GM23248 (cell line): ENCODE measurements at regions not wholly inside any gene's neighbourhood (a gene's known extent, or its start where the extent isn't known, plus 50 kb on each side); places are given as distances from the start of the nearest gene placed in this dataset.

ENCODE experiments used
- EZH2 ChIP-seq: fragments of 200-600 bp; sonication (generic); IDR thresholded peaks from 2 replicates; pipeline ENCODE4 v1.6.1; 2018; ENCODE audit warnings: antibody characterized with exemption, mild to moderate bottlenecking; ENCODE audit not compliant: insufficient read depth, poor library complexity, severe bottlenecking
- EZH2phosphoT487 ChIP-seq: fragments of 200-600 bp; sonication (generic); IDR thresholded peaks from 2 replicates; pipeline ENCODE4 v1.6.1; 2018; ENCODE audit warnings: antibody characterized with exemption, moderate library complexity, mild to moderate bottlenecking, low read depth; ENCODE audit not compliant: insufficient read depth

DNA sequence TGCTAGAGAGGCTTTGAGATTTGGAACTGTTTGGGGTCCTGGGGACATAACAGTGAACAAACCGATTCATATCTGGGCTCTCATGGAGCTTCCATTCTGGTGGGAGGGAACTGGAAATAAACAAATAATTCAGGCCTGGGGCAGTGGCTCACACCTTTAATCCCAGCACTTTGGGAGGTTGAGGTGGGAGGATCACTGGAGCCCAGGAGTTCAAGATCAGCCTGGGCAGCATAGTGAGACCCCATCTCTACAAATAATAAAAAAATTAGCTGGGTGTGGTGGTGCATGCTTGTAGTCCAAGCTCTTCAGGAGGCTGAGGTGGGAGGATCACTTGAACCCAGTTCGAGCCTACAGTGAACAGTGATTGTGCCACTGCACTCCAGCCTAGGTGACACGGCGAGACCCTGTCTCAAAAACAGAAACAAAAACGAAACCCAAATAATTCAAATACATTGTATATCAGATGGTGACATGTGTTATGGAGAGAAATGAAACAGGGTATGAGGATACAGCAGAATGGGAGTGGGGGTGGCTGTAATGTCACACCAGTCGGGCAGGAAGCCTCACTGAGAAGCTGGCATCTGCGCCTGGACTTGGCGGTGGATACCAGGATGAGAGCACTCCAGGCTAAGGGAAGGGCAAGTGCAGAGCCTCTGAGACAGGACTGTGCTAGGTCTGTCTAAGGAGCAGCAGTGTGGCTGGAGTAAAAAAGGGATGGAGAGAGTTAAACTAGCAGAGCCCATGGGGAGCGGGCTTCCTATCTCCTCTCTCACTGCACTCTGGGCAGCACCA is 131.1 kb upstream of the ZNF536 start:
- TF ChIP-seq EZH2 (no peak), EZH2phosphoT487 (no peak)
